Mesenchymal stem cell (in vitro differentiated cells and primary cell): ENCODE measurements at regions not wholly inside any gene's neighbourhood (a gene's known extent, or its start where the extent isn't known, plus 50 kb on each side); places are given as distances from the start of the nearest gene placed in this dataset.

ENCODE experiments used
- DNase-seq: peaks from one replicate; pipeline ENCODE4 v3.0.0-alpha.2; 2013
- H2AFZ ChIP-seq: one replicate; pipeline ENCODE4 v1.6.1; 2013; ENCODE audit warnings: low read depth, mild to moderate bottlenecking, control low read depth, inconsistent platforms, low read length, moderate library complexity
- H2AK5ac ChIP-seq: 2 replicates; pipeline ENCODE4 v1.6.1; 2013; ENCODE audit warnings: low read length, moderate library complexity, mild to moderate bottlenecking, inconsistent platforms; ENCODE audit not compliant: severe bottlenecking
- H2BK120ac ChIP-seq: one replicate; pipeline ENCODE4 v1.6.1; 2013; ENCODE audit warnings: low read depth, mild to moderate bottlenecking, inconsistent platforms, low read length, moderate library complexity
- H2BK12ac ChIP-seq, 2 experiments: one replicate each; pipeline ENCODE4 v1.6.1; 2013; ENCODE audit warnings: inconsistent platforms in 2 of 2, low read length in 2 of 2, mild to moderate bottlenecking in 2 of 2, moderate library complexity in 2 of 2, control low read depth in 1 of 2
- H2BK15ac ChIP-seq: one replicate; pipeline ENCODE4 v1.6.1; 2013; ENCODE audit warnings: mild to moderate bottlenecking, low read depth, inconsistent platforms; ENCODE audit not compliant: poor library complexity, severe bottlenecking
- H2BK5ac ChIP-seq: 2 replicates; pipeline ENCODE4 v1.6.1; 2013; ENCODE audit warnings: low read depth, mild to moderate bottlenecking, low read length, control low read depth, inconsistent platforms; ENCODE audit not compliant: poor library complexity, severe bottlenecking
- H3K14ac ChIP-seq, 2 experiments: one replicate each; pipeline ENCODE4 v1.6.1; 2013; ENCODE audit warnings: inconsistent platforms in 2 of 2, low read length in 2 of 2, control low read depth in 1 of 2, mild to moderate bottlenecking in 1 of 2, moderate library complexity in 1 of 2
- H3K18ac ChIP-seq, 2 experiments: one replicate each; pipeline ENCODE4 v1.6.1; 2013; ENCODE audit warnings: inconsistent platforms in 2 of 2, low read length in 2 of 2, control low read depth in 1 of 2, low read depth in 1 of 2, mild to moderate bottlenecking in 1 of 2
- H3K23ac ChIP-seq, 2 experiments: one replicate each; pipeline ENCODE4 v1.6.1; 2013; ENCODE audit warnings: inconsistent platforms in 2 of 2, low read length in 2 of 2, mild to moderate bottlenecking in 2 of 2, moderate library complexity in 2 of 2, control low read depth in 1 of 2
- H3K27ac ChIP-seq: 2 replicates; pipeline ENCODE4 v1.5.1; 2013; ENCODE audit warnings: mild to moderate bottlenecking, moderate library complexity, low read length, control low read depth, inconsistent platforms; ENCODE audit not compliant: poor library complexity, severe bottlenecking
- H3K27me3 ChIP-seq, 2 experiments: 2 replicates each; pipeline versions ENCODE4 v1.6.1 to v1.7.0; 2013; ENCODE audit warnings: low read length in 2 of 2, mild to moderate bottlenecking in 2 of 2, moderate library complexity in 2 of 2, control low read depth in 1 of 2, inconsistent platforms in 1 of 2; ENCODE audit not compliant: control insufficient read depth in 1 of 2, insufficient read depth in 1 of 2
- H3K36me3 ChIP-seq, 2 experiments: 2 replicates each; pipeline versions ENCODE4 v1.6.1 to v1.7.0; 2013; ENCODE audit warnings: low read length in 2 of 2, control low read depth in 1 of 2, inconsistent platforms in 1 of 2, low read depth in 1 of 2, mild to moderate bottlenecking in 1 of 2; ENCODE audit not compliant: insufficient read depth in 2 of 2, control insufficient read depth in 1 of 2
- H3K4ac ChIP-seq, 2 experiments: one replicate each; pipeline ENCODE4 v1.6.1; 2013; ENCODE audit warnings: inconsistent platforms in 2 of 2, low read length in 2 of 2, mild to moderate bottlenecking in 2 of 2, moderate library complexity in 2 of 2, control low read depth in 1 of 2, low read depth in 1 of 2
- H3K4me1 ChIP-seq: 2 replicates; pipeline ENCODE4 v1.6.1; 2013; ENCODE audit warnings: low read depth, low read length, control low read depth; ENCODE audit not compliant: control insufficient read depth, insufficient read depth
- H3K4me2 ChIP-seq: 2 replicates; pipeline ENCODE4 v1.6.1; 2013; ENCODE audit warnings: low read length, mild to moderate bottlenecking, inconsistent platforms; ENCODE audit not compliant: poor library complexity, severe bottlenecking
- H3K4me3 ChIP-seq, 2 experiments: 2 replicates each; pipeline versions ENCODE4 v1.5.1 to v1.7.0; 2013; ENCODE audit warnings: low read length in 2 of 2, mild to moderate bottlenecking in 2 of 2, control low read depth in 1 of 2, low read depth in 1 of 2; ENCODE audit not compliant: insufficient read depth in 1 of 2
- H3K79me1 ChIP-seq: replicated peaks from 2 replicates; pipeline ENCODE4 v1.6.1; 2013; ENCODE audit warnings: mild to moderate bottlenecking, control low read depth, low read length, inconsistent platforms; ENCODE audit not compliant: poor library complexity, severe bottlenecking
- H3K9ac ChIP-seq: 2 replicates; pipeline ENCODE4 v1.7.0; 2013; ENCODE audit warnings: mild to moderate bottlenecking, low read length, moderate library complexity
- H3K9me3 ChIP-seq: 2 replicates; pipeline ENCODE4 v1.7.0; 2013; ENCODE audit warnings: mild to moderate bottlenecking, low read length; ENCODE audit not compliant: control insufficient read depth
- H4K8ac ChIP-seq: one replicate; pipeline ENCODE4 v1.6.1; 2013; ENCODE audit warnings: inconsistent platforms, mild to moderate bottlenecking, low read length, moderate library complexity
- H4K91ac ChIP-seq: one replicate; pipeline ENCODE4 v1.6.1; 2013; ENCODE audit warnings: mild to moderate bottlenecking, low read length, inconsistent platforms
- WGBS: methylation state at CpG from one replicate; pipeline ENCODE4 v1.1.7; 2013; ENCODE audit warnings: mixed read lengths; 5-methylcytosine and 5-hydroxymethylcytosine counted together

- no peak overlapping the region for H3K18ac ChIP-seq
- H3K9ac ChIP-seq = no peak overlapping the region
- no peak overlapping the region for H3K4ac ChIP-seq
- H2BK15ac ChIP-seq = no peak overlapping the region
- no peak overlapping the region for H3K27ac ChIP-seq
- H4K91ac ChIP-seq = no peak overlapping the region
- no peak overlapping the region for H2BK12ac ChIP-seq
- H3K23ac ChIP-seq = no peak overlapping the region
- H3K14ac ChIP-seq = no peak overlapping the region
- H2BK5ac ChIP-seq = no peak overlapping the region
- WGBS = 88% methylated on average over 5 of the region's 5 CpGs
- H4K8ac ChIP-seq = no peak overlapping the region
- no peak overlapping the region for H2AFZ ChIP-seq
- no peak overlapping the region for H2AK5ac ChIP-seq
- no peaks in the 10 kb centered on the region for H3K9me3 ChIP-seq
- H3K79me1 ChIP-seq = no peaks in the 10 kb centered on the region
- H3K4me2 ChIP-seq = no peak overlapping the region
- peaks cover 0 to 5% of the 10 kb centered on the region in 2 experiments for H3K27me3 ChIP-seq
- no peaks in the 10 kb centered on the region for H3K36me3 ChIP-seq
- H3K4me3 ChIP-seq = no peak overlapping the region
- no peak overlapping the region for H2BK120ac ChIP-seq
- no peaks in the 10 kb centered on the region for H3K4me1 ChIP-seq
- DNase-seq = no peak
Observed at GRCh38 chr2:16245481-16246054, 305.2 kb downstream of the MYCN start.

- Histone ChIP-seq H3K4me1 (no peaks in the 10 kb centered on the region), H3K79me1 (no peaks in the 10 kb centered on the region), H2BK5ac (no peak overlapping the region), H3K9ac (no peak overlapping the region), H4K91ac (no peak overlapping the region), H2BK15ac (no peak overlapping the region), H3K4ac (no peak overlapping the region), H3K4me2 (no peak overlapping the region), H3K23ac (no peak overlapping the region), H3K36me3 (no peaks in the 10 kb centered on the region), H3K27me3 (peaks cover 0 to 5% of the 10 kb centered on the region in 2 experiments), H3K9me3 (no peaks in the 10 kb centered on the region), H3K18ac (no peak overlapping the region), H3K27ac (no peak overlapping the region), H2BK12ac (no peak overlapping the region), H2AK5ac (no peak overlapping the region), H4K8ac (no peak overlapping the region), H2BK120ac (no peak overlapping the region), H3K4me3 (no peak overlapping the region), H2AFZ (no peak overlapping the region), H3K14ac (no peak overlapping the region)
- WGBS = 76% methylated on average over 5 of the region's 5 CpGs
- DNase-seq = no peak
Observed at GRCh38 chr2:16244966-16245320, 304.6 kb downstream of the MYCN start.

- Histone ChIP-seq H3K4me2 (no peak overlapping the region), H2BK5ac (no peak overlapping the region), H3K18ac (no peak overlapping the region), H4K8ac (no peak overlapping the region), H3K4ac (no peak overlapping the region), H2BK15ac (no peak overlapping the region), H3K4me3 (no peak overlapping the region), H3K4me1 (no peaks in the 10 kb centered on the region), H3K23ac (no peak overlapping the region), H2BK12ac (no peak overlapping the region), H2AK5ac (no peak overlapping the region), H3K9ac (no peak overlapping the region), H4K91ac (no peak overlapping the region), H3K36me3 (no peaks in the 10 kb centered on the region), H3K27ac (no peak overlapping the region), H3K27me3 (peaks cover 0 to 5% of the 10 kb centered on the region in 2 experiments), H2BK120ac (no peak overlapping the region), H3K14ac (no peak overlapping the region), H3K79me1 (no peaks in the 10 kb centered on the region), H2AFZ (no peak overlapping the region), H3K9me3 (no peaks in the 10 kb centered on the region)
- DNase-seq = no peak
- WGBS = 73% methylated on average over 6 of the region's 6 CpGs
Observed at GRCh38 chr2:16244153-16244965, 304.0 kb downstream of the MYCN start.

- Histone ChIP-seq H2AK5ac (no peak overlapping the region), H3K9me3 (no peaks in the 10 kb centered on the region), H3K36me3 (no peaks in the 10 kb centered on the region), H3K27me3 (peaks cover 0 to 2% of the 10 kb centered on the region in 2 experiments), H3K4me3 (no peak overlapping the region), H2BK120ac (no peak overlapping the region), H2BK12ac (no peak overlapping the region), H2BK15ac (no peak overlapping the region), H3K18ac (no peak overlapping the region), H4K8ac (no peak overlapping the region), H3K4ac (no peak overlapping the region), H3K4me2 (no peak overlapping the region), H3K14ac (no peak overlapping the region), H3K27ac (no peak overlapping the region), H2AFZ (no peak overlapping the region), H3K4me1 (no peaks in the 10 kb centered on the region), H4K91ac (no peak overlapping the region), H3K9ac (no peak overlapping the region), H2BK5ac (no peak overlapping the region), H3K23ac (no peak overlapping the region), H3K79me1 (no peaks in the 10 kb centered on the region)
- no peak for DNase-seq
- WGBS = 81% methylated on average over 9 of the region's 10 CpGs
Observed at GRCh38 chr2:16243411-16243996, 303.2 kb downstream of the MYCN start.
